ENCODE measurements at regions not wholly inside any gene's neighbourhood (a gene's known extent, or its start where the extent isn't known, plus 50 kb on each side); places are given as distances from the start of the nearest gene placed in this dataset.
A peak's percentile ranks its signal among the peaks of the same experiment; 100 is the strongest.

GRCh38 chr12:75706786-75707605, 195.6 kb upstream of the KRR1 start:
- H3K9me2 ChIP-seq = no peaks in the 10 kb centered on the region
- H3F3A ChIP-seq (replicated peaks; ENCODE audit: insufficient read depth) = peaks cover 18% of the 10 kb centered on the region
- H3K9me3 ChIP-seq = no peaks in the 10 kb centered on the region
- H3K27ac ChIP-seq (ENCODE audit: low read depth in 2 of 2, low read length in 1 of 2) = peak overlapping the region; percentile 74 to 96
- no peaks in the 10 kb centered on the region for H3K79me2 ChIP-seq (ENCODE audit: insufficient read depth)
- no peak overlapping the region for H3K4me3 ChIP-seq (ENCODE audit: low read depth in 2 of 2, low read length in 1 of 2)
- H2AFZ ChIP-seq (ENCODE audit: low read depth) = no peak overlapping the region
- peak overlapping the region; percentile 65; the same call in 1 of the 2 replicates for H3K4me2 ChIP-seq
- H3K27me3 ChIP-seq (ENCODE audit: insufficient read depth) = no peaks in the 10 kb centered on the region
- ChIA-PET POLR2A (no interaction called here), CTCF (no interaction called here)
- H3K36me3 ChIP-seq (replicated peaks in 1 of 2; ENCODE audit: control insufficient read depth in 1 of 2, insufficient read depth in 2 of 2, low read length in 1 of 2) = no peaks in the 10 kb centered on the region
- peak; percentile 29 for DNase-seq
- TF ChIP-seq JUND (IDR thresholded peaks at IDR 0.05) (no peak), SMC3 (IDR thresholded peaks at IDR 0.05; ENCODE audit: low read depth, low read length) (no peak), TCF12 (IDR thresholded peaks at IDR 0.05) (peak; percentile 73), EP300 (IDR thresholded peaks at IDR 0.05; ENCODE audit: borderline replicate concordance in 1 of 2, low read depth in 1 of 2, low read length in 1 of 2) (0 out of 4 replicates have a peak, but pooled peaks of 1 of the 2 experiments have one; percentile 31)
- WGBS (ENCODE audit: low lambda C conversion rate) = 54% methylated on average over 7 of the region's 8 CpGs
- H4K20me1 ChIP-seq (ENCODE audit: insufficient read depth) = no peaks in the 10 kb centered on the region
- H3K9ac ChIP-seq = peak overlapping the region; percentile 0; the same call in 1 of the 2 replicates
- peaks cover 19 to 37% of the 10 kb centered on the region in 2 experiments for H3K4me1 ChIP-seq (ENCODE audit: control insufficient read depth in 1 of 2, insufficient read depth in 2 of 2, low read depth in 1 of 2, low read length in 1 of 2)

- WGBS (ENCODE audit: low lambda C conversion rate) = 16% methylated on average over 8 of the region's 8 CpGs
- peak; percentile 66 for DNase-seq
- no peaks in the 10 kb centered on the region for H3K36me3 ChIP-seq (replicated peaks in 1 of 2; ENCODE audit: control insufficient read depth in 1 of 2, insufficient read depth in 2 of 2, low read length in 1 of 2)
- CTCF ChIA-PET = no interaction called here
- POLR2A ChIA-PET = no interaction called here
- H4K20me1 ChIP-seq (ENCODE audit: insufficient read depth) = no peaks in the 10 kb centered on the region
- peak overlapping the region; percentile 74 to 96 for H3K27ac ChIP-seq (ENCODE audit: low read depth in 2 of 2, low read length in 1 of 2)
- peak overlapping the region; percentile 0 for H3K9ac ChIP-seq
- no peaks in the 10 kb centered on the region for H3K9me2 ChIP-seq
- H3K27me3 ChIP-seq (ENCODE audit: insufficient read depth) = no peaks in the 10 kb centered on the region
- H3K4me3 ChIP-seq (ENCODE audit: low read depth in 2 of 2, low read length in 1 of 2) = peak overlapping the region in 1 of 2 experiments; percentile 11; a peak in 1 of 4 replicates
- H2AFZ ChIP-seq (ENCODE audit: low read depth) = no peak overlapping the region
- H3K4me1 ChIP-seq (ENCODE audit: control insufficient read depth in 1 of 2, insufficient read depth in 2 of 2, low read depth in 1 of 2, low read length in 1 of 2) = peaks cover 19 to 36% of the 10 kb centered on the region in 2 experiments
- peaks cover 18% of the 10 kb centered on the region for H3F3A ChIP-seq (replicated peaks; ENCODE audit: insufficient read depth)
- H3K79me2 ChIP-seq (ENCODE audit: insufficient read depth) = no peaks in the 10 kb centered on the region
- H3K4me2 ChIP-seq = peak overlapping the region; percentile 65
- no peaks in the 10 kb centered on the region for H3K9me3 ChIP-seq
- TF ChIP-seq REST (IDR thresholded peaks at IDR 0.05; ENCODE audit: low read depth, low read length) (0 out of 2 replicates have a peak, but pooled peaks have one; percentile 18), IRF3 (IDR thresholded peaks at IDR 0.05; ENCODE audit: low read depth, low read length) (no peak), YY1 (IDR thresholded peaks at IDR 0.05; ENCODE audit: low read depth) (peak; percentile 43; the same call in 1 of the 2 replicates), RAD21 (IDR thresholded peaks at IDR 0.05; ENCODE audit: low read length) (peak; percentile 51), FOSL2 (IDR thresholded peaks at IDR 0.05; ENCODE audit: borderline replicate concordance, low read depth) (peak; percentile 39; the same call in 1 of the 2 replicates), GABPA (IDR thresholded peaks at IDR 0.05; ENCODE audit: low read depth) (no peak; the same call in 1 of the 2 replicates), TAF1 (IDR thresholded peaks at IDR 0.05; ENCODE audit: borderline replicate concordance, low read depth, low read length) (no peak), ZBTB33 (IDR thresholded peaks at IDR 0.05; ENCODE audit: borderline replicate concordance, low read depth) (0 out of 2 replicates have a peak, but pooled peaks have one; percentile 20), FOXM1 (IDR thresholded peaks at IDR 0.05; ENCODE audit: low read depth) (peak; percentile 83), USF2 (IDR thresholded peaks at IDR 0.05; ENCODE audit: borderline replicate concordance, low read depth, low read length) (no peak), EZH2phosphoT487 (IDR thresholded peaks at IDR 0.05; ENCODE audit: borderline replicate concordance, low read depth) (no peak), EP300 (IDR thresholded peaks at IDR 0.05; ENCODE audit: borderline replicate concordance in 1 of 2, low read depth in 1 of 2, low read length in 1 of 2) (peak; percentile 68 to 98)
Observed at GRCh38 chr12:75705749-75706711, 194.6 kb upstream of the KRR1 start.
